WI38 (cell line): ENCODE measurements at regions not wholly inside any gene's neighbourhood (a gene's known extent, or its start where the extent isn't known, plus 50 kb on each side); places are given as distances from the start of the nearest gene placed in this dataset.

Source experiments
- H3K4me3 ChIP-seq: 2 replicates; pipeline ENCODE4 v1.5.1; 2011; ENCODE audit warnings: low read depth, mild to moderate bottlenecking, control low read depth, low read length
- TF ChIP-seq, protein P1 (sequence below): IDR thresholded peaks from 2 replicates; pipeline ENCODE4 v1.5.1; 2012; ENCODE audit warnings: low read depth, mild to moderate bottlenecking, control low read depth, low read length

DNA sequence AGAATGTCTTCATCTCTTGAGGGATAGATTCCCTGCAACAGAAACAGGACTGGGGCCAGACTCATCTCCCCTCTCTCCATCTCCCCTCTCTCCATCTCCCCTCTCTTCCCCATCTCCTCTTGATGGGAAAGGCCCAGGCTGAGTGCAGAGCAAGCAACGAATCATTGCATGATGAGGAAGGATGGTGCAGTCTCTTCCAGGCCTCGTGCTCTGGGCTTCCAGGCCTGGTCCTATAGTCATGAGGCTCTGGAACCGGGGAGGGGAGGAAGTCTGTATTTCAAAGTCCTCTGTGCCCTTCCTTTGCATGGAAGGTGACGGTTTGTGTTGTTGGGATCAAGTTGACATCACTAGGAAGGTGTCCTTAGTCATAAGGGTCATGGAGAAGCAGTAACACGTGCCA is 115.6 kb upstream of the NEDD4L start:
- TF ChIP-seq, protein P1, sequence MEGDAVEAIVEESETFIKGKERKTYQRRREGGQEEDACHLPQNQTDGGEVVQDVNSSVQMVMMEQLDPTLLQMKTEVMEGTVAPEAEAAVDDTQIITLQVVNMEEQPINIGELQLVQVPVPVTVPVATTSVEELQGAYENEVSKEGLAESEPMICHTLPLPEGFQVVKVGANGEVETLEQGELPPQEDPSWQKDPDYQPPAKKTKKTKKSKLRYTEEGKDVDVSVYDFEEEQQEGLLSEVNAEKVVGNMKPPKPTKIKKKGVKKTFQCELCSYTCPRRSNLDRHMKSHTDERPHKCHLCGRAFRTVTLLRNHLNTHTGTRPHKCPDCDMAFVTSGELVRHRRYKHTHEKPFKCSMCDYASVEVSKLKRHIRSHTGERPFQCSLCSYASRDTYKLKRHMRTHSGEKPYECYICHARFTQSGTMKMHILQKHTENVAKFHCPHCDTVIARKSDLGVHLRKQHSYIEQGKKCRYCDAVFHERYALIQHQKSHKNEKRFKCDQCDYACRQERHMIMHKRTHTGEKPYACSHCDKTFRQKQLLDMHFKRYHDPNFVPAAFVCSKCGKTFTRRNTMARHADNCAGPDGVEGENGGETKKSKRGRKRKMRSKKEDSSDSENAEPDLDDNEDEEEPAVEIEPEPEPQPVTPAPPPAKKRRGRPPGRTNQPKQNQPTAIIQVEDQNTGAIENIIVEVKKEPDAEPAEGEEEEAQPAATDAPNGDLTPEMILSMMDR, result no peak
- H3K4me3 ChIP-seq, result no peak overlapping the region

DNA sequence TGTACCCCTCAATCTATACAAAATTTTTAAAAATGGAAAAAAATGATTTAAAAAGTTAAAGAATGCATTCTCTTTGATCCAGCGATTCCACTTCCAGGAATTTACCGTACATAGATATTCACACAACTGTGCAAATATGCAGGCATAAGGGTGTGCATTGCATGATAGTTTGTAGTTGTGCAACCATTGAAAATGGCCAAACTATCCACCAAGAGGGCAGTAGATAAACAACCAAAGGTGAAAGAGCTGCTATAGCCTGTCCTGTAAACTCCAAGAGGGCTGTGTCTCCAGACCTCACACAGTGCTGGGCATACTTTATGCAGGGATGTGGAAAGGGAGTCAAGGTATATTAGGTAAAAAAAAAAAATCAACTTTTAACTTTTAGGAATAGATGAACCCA is 116.5 kb upstream of the NEDD4L start:
- TF ChIP-seq, protein P1, result no peak

DNA sequence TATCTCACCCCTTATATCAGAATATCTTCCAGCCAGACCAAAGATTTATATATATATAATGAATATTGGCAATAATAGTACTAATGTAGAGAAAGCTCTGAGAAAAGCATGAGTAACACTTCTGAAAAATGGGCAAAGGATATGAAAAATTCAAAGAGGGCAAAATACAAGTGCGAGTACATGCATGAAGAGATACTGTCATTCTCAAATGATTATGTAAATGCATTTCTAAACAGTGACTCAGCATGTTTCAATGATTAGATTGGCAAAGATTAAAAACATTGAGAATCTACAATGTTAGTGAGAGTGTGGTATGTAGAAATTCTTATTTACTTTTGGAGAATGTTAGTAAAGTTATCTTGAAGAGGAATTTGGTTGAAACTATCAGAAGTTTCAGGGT is 118.3 kb upstream of the NEDD4L start:
- no peak overlapping the region for H3K4me3 ChIP-seq
- TF ChIP-seq, protein P1, result no peak

More for the DNA sequence above, 116.5 kb upstream of the NEDD4L start:
- no peak overlapping the region for H3K4me3 ChIP-seq

DNA sequence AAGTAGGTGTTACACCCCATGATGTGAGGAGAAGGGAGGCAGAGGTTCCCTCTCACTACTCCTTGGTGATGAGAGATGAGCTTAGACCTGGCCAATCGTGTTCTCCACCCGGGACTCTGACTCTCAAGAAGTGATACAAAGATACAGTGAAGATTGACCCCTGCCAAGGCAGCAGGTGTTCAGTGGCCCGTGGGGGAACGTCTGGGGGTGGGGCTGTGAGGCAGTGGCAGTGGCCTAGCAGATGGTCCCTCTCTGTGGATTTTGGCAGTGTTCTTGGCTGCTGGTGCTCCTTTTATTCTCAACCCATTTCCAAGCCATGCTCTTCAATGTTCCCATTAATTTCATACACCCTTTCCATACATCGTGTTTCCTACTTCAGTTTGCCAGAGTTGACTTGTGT is 120.4 kb upstream of the NEDD4L start:
- no peak overlapping the region for H3K4me3 ChIP-seq

DNA sequence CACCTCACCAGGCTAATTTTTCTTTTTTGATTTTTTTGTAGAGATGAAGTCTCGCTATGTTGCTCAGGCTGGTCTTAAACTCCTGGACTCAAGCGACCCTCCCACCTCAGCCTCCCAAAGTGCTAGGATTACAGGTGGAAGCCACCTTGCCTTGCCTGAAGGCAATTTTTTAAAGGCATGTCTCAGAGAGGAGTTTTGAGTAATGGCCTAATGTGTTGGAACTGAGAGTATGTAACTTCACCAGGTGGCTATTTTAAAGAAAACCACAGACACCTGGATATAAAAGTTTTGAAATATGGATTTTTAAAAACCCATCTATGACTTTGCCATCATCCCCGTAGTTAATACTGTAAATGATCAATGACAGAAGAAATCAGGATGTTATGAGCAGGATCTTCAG is 119.8 kb upstream of the ATP8B1 start:
- H3K4me3 ChIP-seq, result no peak overlapping the region
- TF ChIP-seq, protein P1, result no peak

More for the DNA sequence above, 120.4 kb upstream of the NEDD4L start:
- TF ChIP-seq, protein P1, result no peak

DNA sequence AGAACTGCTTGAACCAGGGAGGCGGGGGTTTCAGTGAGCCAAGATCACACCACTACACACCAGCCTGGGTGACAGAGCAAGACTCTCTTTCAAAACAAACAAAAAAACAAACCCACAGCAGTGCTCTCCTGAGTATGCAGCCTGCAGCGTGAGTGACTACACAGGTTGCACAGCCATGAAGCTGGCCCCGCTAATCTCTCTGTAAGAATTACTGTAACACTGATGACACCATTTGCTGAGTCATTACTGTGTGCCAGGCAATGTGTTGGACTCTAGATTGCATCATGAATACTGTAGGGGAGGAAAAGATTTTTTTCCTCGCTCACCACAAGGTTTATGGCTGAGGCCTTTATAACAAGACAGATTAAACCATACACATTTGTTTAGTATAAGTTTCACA is 118.6 kb upstream of the ATP8B1 start:
- TF ChIP-seq, protein P1, result no peak
- H3K4me3 ChIP-seq, result no peak overlapping the region

DNA sequence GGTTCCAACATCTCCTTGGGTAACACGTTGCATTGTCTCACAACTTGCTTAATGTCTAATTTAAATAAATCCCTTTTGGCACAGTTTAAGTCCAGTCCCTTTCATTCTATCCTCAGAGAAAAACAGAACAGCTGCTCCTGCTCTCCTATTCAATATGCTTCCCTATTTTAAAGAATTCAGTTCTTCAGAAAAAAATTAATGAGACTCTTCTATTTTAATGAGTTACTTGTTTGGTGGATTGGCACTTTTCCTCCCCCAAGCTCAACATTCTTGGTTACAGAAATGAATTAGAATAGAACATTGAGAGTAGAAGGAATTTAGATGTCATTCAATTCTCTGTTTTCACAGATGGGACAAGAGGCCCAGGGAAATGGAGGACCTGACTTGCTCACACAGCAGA is 116.9 kb upstream of the ATP8B1 start:
- TF ChIP-seq, protein P1, result no peak
- no peak overlapping the region for H3K4me3 ChIP-seq
